ENCODE measurements at regions not wholly inside any gene's neighbourhood (a gene's known extent, or its start where the extent isn't known, plus 50 kb on each side); places are given as distances from the start of the nearest gene placed in this dataset.

DNA sequence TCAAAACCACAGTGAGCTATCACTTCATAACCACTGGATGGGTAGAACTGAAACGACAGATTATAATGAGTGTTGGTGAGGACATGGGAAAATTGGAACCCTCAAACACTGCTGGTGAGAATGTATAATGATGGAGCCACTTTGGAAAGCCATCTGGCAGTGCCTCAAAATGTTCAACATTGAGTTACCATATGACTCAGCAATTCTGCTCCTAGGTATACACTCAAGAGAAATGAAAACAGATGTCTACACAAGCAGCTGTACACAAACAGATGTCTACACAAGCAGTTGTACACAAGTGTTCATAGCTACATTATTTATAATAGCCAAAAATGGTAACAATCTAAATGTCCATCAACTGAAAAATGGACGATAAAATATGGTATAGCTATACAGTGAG, 143.9 kb downstream of the PDGFRA start:
- no peak overlapping the region for H2AFZ ChIP-seq (ENCODE audit: low read length)
- H3K27ac ChIP-seq (ENCODE audit: extremely low read length, insufficient read depth, low read length): no peak overlapping the region
- ATAC-seq (no peak), FAIRE-seq (no peak), DNase-seq (ENCODE audit: low spot score) (no peak)
- BruUV-seq (replicated peaks): no TSS peak
- intact Hi-C loops (cut with micrococcal nuclease; ENCODE audit: unreplicated experiment) (no loop called here), in situ Hi-C loops (cut with HindIII; ENCODE audit: extremely low pct_ligation_motif_present, low pct_unique_long_range_greater_than_20kb) (no loop called here)
- TF ChIP-seq GLI4 (CRISPR knock-in tag; IDR thresholded peaks at IDR 0.05; ENCODE audit: borderline replicate concordance) (no peak), ZSCAN31 (CRISPR knock-in tag; IDR thresholded peaks at IDR 0.05; ENCODE audit: low read depth) (no peak), KMT2B (CRISPR knock-in tag; IDR thresholded peaks at IDR 0.05) (no peak), ZNF549 (CRISPR knock-in tag; IDR thresholded peaks at IDR 0.05) (no peak), PAX8 (CRISPR knock-in tag; IDR thresholded peaks at IDR 0.05; ENCODE audit: borderline replicate concordance) (no peak), HNF4A (CRISPR knock-in tag; IDR thresholded peaks at IDR 0.05) (no peak), PPARG (CRISPR knock-in tag; conservative IDR thresholded peaks at IDR 0.05) (no peak), TSC22D2 (CRISPR knock-in tag; IDR thresholded peaks at IDR 0.05; ENCODE audit: borderline replicate concordance) (no peak), MAFK (conservative IDR thresholded peaks at IDR 0.05 in 1 of 2, IDR thresholded peaks at IDR 0.05 in 1 of 2; ENCODE audit: low read length in 2 of 2) (peak; percentile 43 to 49), NFE2L2 (IDR thresholded peaks at IDR 0.05; ENCODE audit: low read length) (peak; percentile 69), KLF11 (CRISPR knock-in tag; IDR thresholded peaks at IDR 0.05) (no peak), ZNF841 (CRISPR knock-in tag; IDR thresholded peaks at IDR 0.05; ENCODE audit: borderline replicate concordance) (no peak), TAF1 (CRISPR knock-in tag; IDR thresholded peaks at IDR 0.05) (no peak), ZNF274 (CRISPR knock-in tag; IDR thresholded peaks at IDR 0.05) (no peak), ZNF101 (CRISPR knock-in tag; IDR thresholded peaks at IDR 0.05; ENCODE audit: borderline replicate concordance, low read depth) (no peak)
- TF ChIP-seq, protein P1, sequence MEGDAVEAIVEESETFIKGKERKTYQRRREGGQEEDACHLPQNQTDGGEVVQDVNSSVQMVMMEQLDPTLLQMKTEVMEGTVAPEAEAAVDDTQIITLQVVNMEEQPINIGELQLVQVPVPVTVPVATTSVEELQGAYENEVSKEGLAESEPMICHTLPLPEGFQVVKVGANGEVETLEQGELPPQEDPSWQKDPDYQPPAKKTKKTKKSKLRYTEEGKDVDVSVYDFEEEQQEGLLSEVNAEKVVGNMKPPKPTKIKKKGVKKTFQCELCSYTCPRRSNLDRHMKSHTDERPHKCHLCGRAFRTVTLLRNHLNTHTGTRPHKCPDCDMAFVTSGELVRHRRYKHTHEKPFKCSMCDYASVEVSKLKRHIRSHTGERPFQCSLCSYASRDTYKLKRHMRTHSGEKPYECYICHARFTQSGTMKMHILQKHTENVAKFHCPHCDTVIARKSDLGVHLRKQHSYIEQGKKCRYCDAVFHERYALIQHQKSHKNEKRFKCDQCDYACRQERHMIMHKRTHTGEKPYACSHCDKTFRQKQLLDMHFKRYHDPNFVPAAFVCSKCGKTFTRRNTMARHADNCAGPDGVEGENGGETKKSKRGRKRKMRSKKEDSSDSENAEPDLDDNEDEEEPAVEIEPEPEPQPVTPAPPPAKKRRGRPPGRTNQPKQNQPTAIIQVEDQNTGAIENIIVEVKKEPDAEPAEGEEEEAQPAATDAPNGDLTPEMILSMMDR (CRISPR knock-in tag; IDR thresholded peaks at IDR 0.05): no peak
- TF ChIP-seq, protein P2, sequence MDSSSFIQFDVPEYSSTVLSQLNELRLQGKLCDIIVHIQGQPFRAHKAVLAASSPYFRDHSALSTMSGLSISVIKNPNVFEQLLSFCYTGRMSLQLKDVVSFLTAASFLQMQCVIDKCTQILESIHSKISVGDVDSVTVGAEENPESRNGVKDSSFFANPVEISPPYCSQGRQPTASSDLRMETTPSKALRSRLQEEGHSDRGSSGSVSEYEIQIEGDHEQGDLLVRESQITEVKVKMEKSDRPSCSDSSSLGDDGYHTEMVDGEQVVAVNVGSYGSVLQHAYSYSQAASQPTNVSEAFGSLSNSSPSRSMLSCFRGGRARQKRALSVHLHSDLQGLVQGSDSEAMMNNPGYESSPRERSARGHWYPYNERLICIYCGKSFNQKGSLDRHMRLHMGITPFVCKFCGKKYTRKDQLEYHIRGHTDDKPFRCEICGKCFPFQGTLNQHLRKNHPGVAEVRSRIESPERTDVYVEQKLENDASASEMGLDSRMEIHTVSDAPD (CRISPR knock-in tag; IDR thresholded peaks at IDR 0.05): no peak
- TF ChIP-seq, protein P3, sequence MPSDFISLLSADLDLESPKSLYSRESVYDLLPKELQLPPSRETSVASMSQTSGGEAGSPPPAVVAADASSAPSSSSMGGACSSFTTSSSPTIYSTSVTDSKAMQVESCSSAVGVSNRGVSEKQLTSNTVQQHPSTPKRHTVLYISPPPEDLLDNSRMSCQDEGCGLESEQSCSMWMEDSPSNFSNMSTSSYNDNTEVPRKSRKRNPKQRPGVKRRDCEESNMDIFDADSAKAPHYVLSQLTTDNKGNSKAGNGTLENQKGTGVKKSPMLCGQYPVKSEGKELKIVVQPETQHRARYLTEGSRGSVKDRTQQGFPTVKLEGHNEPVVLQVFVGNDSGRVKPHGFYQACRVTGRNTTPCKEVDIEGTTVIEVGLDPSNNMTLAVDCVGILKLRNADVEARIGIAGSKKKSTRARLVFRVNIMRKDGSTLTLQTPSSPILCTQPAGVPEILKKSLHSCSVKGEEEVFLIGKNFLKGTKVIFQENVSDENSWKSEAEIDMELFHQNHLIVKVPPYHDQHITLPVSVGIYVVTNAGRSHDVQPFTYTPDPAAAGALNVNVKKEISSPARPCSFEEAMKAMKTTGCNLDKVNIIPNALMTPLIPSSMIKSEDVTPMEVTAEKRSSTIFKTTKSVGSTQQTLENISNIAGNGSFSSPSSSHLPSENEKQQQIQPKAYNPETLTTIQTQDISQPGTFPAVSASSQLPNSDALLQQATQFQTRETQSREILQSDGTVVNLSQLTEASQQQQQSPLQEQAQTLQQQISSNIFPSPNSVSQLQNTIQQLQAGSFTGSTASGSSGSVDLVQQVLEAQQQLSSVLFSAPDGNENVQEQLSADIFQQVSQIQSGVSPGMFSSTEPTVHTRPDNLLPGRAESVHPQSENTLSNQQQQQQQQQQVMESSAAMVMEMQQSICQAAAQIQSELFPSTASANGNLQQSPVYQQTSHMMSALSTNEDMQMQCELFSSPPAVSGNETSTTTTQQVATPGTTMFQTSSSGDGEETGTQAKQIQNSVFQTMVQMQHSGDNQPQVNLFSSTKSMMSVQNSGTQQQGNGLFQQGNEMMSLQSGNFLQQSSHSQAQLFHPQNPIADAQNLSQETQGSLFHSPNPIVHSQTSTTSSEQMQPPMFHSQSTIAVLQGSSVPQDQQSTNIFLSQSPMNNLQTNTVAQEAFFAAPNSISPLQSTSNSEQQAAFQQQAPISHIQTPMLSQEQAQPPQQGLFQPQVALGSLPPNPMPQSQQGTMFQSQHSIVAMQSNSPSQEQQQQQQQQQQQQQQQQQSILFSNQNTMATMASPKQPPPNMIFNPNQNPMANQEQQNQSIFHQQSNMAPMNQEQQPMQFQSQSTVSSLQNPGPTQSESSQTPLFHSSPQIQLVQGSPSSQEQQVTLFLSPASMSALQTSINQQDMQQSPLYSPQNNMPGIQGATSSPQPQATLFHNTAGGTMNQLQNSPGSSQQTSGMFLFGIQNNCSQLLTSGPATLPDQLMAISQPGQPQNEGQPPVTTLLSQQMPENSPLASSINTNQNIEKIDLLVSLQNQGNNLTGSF (CRISPR knock-in tag; IDR thresholded peaks at IDR 0.05): no peak
- 1% methylated on average over 2 of the region's 2 CpGs for whole genome bisulfite sequencing (ENCODE audit: low lambda C conversion rate)
- no peak overlapping the region for H3K4me2 ChIP-seq (ENCODE audit: low read depth, low read length)
- H3K9ac ChIP-seq (ENCODE audit: insufficient read depth, low read depth, low read length): no peak overlapping the region
- ChIA-PET CTCF (ENCODE audit: low intra/inter-chr PET ratio, low total read pairs) (no interaction called here), POLR2A (no interaction called here)
- H3K4me3 ChIP-seq (replicated peaks in 1 of 3; ENCODE audit: insufficient read depth in 1 of 3, low read depth in 2 of 3, low read length in 3 of 3): no peak overlapping the region
- no peaks in the 10 kb centered on the region for H3K27me3 ChIP-seq (ENCODE audit: control insufficient read depth in 1 of 2, insufficient read depth in 2 of 2, low read length in 2 of 2)
- H3K36me3 ChIP-seq (replicated peaks in 1 of 2; ENCODE audit: control insufficient read depth in 1 of 2, insufficient read depth in 2 of 2, low read length in 2 of 2): no peaks in the 10 kb centered on the region
- no peaks in the 10 kb centered on the region for H3K4me1 ChIP-seq (ENCODE audit: insufficient read depth, low read length)
- H3K79me2 ChIP-seq (ENCODE audit: insufficient read depth, low read length): no peaks in the 10 kb centered on the region
- H4K20me1 ChIP-seq (ENCODE audit: insufficient read depth, low read length): no peaks in the 10 kb centered on the region
- no peaks in the 10 kb centered on the region for H3K9me3 ChIP-seq (ENCODE audit: low read length)
